ENCODE measurements at regions not wholly inside any gene's neighbourhood (a gene's known extent, or its start where the extent isn't known, plus 50 kb on each side); places are given as distances from the start of the nearest gene placed in this dataset.

DNA sequence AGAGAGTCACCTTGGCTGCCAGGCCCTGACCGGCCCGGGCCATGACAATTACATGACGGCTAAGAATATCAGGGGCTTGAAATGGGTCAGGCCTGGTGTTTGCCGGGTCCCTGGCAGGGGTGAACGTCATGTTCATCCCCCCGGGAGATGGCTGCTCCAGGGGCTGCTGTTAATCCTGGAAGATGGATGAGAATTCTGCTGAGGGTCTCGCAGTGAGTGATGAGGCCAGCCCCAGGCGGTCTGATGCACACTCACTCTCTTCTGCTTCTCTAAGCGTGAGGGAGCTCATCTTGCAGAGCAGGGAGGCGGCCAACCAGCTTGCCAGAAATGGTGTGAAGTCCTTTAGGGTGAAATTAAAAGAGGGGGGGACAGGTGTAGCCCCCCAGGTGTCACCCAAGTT is 101.3 kb upstream of the ANO1 start:
- no peak for DNase-seq

GRCh38 chr11:69977951-69978350 is 100.2 kb upstream of the ANO1 start:
- no peak for DNase-seq

DNA sequence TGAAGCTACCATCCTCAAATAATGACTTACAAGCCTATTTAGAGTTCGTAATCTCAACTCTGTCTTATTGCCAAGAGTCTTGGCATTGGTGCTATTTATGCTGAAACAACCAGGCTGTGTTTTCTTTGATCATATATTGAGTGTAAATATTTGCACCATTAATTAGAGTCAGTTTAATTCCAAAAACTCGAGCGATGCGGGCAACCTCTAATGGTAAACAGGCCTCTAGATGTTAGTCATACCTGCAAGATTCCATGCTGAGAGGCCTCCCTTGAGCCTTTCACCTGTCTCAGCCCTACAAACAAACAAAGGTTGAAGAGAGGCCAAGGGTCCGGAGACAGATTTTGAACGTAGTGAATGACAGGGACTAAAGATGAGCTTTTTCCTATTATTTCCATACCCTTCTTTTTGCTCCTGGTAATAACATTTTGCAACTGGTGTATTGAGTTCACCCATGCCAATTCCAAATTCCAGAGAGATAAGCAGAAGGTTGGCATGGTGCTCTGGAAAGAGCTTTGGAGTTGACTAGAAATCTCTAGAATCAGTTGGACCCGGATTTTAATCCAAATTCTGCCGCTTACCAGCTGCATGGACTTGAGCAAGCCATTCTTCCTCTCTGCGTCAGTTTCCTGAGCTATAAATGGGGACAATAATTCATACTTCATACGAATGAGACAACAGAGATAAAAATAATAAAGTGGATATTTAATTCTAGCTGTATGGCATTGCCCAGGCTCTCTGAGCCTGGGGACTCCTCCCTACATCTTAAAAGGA is 99.1 kb upstream of the ANO1 start:
- DNase-seq, result no peak

- DNase-seq, result no peak
Measured at GRCh38 chr11:69979632-69980031, 98.5 kb upstream of the ANO1 start.

GRCh38 chr11:69981119-69981784 is 96.9 kb upstream of the ANO1 start:
- DNase-seq, result no peak

GRCh38 chr11:69982690-69983570 is 95.2 kb upstream of the ANO1 start:
- DNase-seq, result no peak

- DNase-seq, result no peak
Measured at GRCh38 chr11:69983571-69983877, 94.6 kb upstream of the ANO1 start.

DNA sequence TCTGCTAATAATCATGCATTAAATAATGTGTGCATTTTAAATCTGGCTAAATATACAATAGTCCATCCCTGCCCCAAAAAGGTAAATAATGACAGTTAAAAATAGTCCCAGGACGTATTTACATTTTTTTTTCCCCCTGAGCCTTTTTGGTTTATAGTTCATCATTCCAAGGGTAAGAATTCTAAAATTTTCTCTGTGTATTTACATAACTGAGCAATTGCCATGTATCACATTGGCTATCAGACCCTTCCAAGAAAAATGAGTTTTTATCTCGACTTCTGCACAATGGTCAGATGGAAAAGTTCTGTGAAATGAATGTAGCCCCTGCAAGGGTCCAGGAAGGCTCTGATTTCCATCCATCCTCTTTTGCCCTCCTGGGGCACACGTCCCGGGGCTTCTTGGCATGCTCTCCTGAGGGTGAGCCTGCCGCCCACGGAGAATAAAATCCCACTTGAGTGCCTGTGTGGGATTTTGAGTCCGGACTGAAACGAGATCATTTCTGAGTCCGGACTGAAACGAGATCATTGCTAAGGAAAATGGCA is 94.1 kb upstream of the ANO1 start:
- no peak for DNase-seq

DNA sequence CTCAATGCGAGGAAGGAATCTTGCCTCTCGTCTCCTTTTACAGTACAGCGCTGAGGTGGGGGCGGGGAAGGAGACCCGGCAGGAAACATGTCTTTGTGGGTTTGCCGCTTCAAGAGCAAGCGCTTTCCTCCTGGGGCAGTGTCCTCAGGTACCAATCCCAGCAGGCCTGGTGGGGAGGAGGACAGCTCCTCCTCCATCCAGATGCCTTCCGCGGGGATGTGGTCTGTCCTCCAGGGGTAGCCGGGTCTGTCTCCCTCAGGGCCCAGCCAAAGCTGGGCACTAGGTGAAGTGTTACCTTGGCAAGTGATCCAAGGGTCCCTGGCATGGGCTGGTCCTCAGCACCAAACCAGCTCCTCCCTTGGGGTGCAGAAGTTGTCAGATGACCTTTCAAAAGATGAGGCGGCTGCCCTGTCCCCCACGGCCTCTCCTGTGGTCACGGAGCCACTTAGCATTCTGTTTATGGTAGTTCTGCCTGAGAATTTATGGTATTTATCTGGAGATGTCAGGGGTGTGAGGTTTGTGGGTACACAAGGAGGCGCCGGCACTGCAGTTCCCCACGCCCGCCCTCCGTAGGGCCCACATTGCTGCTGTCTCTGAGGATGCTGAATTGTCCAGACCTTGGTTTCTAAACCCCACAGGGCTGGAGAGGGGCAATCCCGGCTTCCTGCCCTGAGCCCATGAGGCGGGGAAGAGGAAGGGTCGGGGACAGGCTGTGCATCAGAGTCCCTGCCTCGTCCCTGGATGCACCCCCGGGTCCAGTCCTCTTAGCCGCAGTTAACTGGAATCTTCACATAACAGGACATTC is 93.5 kb upstream of the ANO1 start:
- DNase-seq, result no peak

GRCh38 chr11:69985331-69985640 is 92.8 kb upstream of the ANO1 start:
- DNase-seq, result no peak

- DNase-seq, result no peak
Measured at GRCh38 chr11:69985641-69986439, 92.3 kb upstream of the ANO1 start.

DNA sequence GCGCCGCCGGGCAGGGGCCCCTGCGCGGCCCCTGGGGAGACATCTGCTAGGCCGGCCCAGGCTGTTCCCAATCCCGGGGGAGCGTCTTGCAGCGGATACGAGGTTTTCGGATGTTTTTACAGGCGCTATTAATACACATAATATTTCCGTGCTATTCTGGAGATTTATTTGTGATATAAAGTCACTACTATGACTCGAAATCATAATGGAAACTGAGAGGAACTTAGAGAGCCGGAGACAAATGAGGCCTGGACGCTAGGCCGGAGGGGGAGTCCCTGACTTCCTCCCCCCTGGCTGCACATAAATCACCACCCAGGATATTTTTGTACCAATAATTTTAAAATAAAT is 91.7 kb upstream of the ANO1 start:
- DNase-seq, result no peak

GRCh38 chr11:69986830-69987229 is 91.3 kb upstream of the ANO1 start:
- DNase-seq, result no peak

DNA sequence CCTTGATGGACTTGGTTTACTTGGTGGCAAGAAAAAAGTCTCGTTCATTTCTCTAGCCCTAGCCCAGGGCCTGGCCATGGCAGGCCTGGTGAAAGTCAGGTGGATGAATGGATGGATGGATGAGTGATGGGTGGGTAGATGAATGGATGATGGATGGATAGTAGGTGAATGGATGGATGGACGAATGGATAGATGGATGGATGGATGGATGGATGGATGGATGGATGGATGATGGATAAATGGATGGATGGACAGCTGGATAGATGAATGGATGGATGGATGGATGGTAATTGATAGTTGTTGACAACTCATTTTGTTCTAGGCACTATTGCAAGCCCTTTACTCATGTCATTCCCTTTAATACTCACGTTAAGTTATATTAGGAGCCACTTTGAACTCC is 86.1 kb upstream of the ANO1 start:
- no peak for DNase-seq

- no peak for DNase-seq
Measured at GRCh38 chr11:69992943-69993694, 85.0 kb upstream of the ANO1 start.

DNA sequence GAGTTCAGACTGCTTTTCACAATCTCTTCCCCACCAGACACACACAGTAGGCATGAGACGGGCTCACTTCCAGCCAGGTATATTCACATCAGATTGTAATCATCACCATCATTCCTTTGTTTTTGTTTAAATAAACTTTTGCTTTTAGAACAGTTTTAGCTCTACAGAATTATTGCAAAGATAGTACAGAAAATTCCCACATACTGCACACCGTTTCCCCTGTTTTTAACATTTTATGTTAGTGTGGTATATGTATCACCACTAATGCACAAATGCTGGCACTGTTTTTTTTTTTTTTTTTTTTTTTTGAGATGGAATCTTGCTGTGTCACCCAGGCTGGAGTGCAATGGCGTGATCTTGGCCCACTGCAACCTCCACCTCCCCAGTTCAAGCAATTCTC is 83.3 kb upstream of the ANO1 start:
- DNase-seq, result no peak

DNA sequence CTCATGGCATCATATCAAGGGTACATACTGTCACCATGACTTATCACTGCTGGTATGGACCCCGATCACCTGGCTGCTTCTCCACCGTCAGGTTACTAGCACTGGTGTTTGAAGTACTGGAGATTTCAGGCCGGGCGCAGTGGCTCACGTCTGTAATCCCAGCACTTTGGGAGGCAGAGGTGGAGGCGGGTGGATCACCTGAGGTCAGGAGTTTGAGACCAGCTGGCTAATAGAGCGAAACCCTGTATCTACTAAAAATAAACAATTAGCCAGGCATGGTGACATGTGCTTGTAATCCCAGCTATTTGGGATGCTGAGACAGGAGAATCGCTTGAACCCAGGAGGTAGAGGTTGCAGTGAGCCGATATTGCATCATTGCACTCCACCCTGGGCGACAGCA is 82.4 kb upstream of the ANO1 start:
- no peak for DNase-seq

DNA sequence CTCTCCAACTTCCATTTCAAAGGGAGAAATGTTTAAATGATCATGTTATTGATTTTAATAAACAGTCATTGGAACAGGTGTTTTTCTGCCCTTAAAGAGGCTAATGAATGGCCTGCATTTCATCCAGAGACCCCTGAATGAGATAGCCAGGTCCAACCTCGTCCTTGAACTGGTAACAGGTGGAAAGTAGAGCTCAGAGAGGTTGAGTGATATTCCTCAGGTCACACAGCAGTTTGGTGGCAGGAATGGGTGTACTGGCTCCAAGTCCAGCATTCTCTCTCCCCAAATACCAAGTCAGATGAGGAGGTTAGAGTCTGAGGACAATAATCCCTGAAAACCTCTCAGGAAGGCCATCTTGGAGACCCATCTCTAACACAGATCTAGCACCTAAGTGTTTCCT is 81.7 kb upstream of the ANO1 start:
- DNase-seq, result no peak

DNA sequence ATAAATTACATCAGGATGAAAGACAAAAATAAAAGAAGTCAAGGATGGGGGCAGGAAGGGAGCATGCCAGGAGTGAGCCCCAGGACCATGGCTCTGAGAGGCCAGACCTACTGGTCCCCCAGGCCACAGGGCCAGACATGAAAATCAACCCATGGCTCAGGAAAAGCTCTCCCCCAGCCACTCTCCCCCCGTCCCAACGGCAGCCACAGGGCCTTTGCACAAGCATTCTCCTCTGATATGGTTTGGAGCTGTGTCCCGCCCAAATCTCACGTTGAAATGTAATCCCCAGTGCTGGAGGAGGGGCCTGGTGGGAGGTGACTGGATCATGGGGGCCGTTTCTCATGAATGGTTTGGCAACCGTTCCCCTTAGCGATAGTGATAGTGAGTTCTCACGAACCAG is 80.8 kb upstream of the ANO1 start:
- DNase-seq, result no peak

GRCh38 chr11:69999721-70000120 is 78.4 kb upstream of the ANO1 start:
- no peak for DNase-seq

DNA sequence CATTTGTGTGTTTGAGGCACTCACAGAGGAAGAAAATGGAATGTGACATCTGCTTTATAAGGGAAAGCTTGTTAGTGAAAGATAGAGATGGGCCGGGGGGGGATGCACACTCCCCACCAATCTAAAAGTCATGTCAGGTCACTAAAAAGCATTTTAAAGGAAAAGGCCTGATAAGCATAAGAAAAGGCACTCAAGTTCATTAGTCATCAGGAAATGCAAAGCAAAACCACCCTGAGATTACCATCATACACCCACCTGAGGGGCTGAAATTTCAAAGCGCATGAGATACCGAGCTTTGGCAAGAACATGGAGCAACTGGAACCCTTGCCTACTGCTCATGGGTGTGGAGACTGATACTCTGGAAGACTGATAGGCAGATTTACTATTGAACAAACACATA is 77.9 kb upstream of the ANO1 start:
- no peak for DNase-seq

DNA sequence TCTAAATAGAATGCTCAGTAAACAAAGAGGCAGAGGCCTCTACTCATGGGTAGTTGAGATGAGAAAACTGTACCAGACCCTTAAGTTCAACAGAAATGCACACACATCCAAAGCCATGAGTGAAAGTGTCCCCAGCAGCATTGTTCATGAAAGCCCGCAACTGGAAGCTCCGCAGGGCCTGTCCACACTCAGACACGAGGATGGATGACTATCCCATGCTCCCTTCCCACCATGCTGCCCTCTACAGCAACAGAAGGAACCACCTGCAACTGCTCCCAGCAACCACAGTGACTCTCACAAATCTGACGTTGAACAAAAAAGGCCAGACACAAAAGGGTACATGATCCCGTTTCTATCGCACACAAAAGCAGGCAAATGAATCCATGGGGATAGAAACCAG is 76.9 kb upstream of the ANO1 start:
- no peak for DNase-seq

All from SW 1271 (cell line).